CD4-positive, alpha-beta T cell treated with Interleukin-2 at 100 ng/mL for 4 hours (primary cell): ENCODE measurements at regions not wholly inside any gene's neighbourhood (a gene's known extent, or its start where the extent isn't known, plus 50 kb on each side); places are given as distances from the start of the nearest gene placed in this dataset.

Experiments
- DNase-seq: peaks from one replicate; pipeline ENCODE4 v3.0.0-alpha.2; 2020; ENCODE audit warnings: low spot score

DNA sequence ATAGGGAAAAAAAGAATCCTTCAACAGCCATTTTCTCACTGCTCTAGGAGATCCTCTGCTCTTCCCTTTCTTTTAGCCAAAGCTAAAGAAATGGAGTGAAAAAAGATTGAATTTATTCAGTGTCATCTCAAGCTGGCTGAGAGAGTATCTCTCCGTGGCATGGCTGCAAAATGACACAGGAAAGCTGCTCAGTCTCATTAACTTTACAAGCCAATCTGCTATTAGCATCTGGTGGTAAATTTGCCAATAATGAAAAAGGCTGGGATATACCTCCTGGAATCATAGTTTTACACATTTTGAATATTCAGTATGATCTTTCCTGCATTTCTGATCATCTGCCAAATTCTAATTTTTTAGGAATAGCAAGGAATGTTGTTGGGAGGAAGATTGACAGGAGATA is 176.8 kb upstream of the CHRM3 start:
- no peak for DNase-seq

DNA sequence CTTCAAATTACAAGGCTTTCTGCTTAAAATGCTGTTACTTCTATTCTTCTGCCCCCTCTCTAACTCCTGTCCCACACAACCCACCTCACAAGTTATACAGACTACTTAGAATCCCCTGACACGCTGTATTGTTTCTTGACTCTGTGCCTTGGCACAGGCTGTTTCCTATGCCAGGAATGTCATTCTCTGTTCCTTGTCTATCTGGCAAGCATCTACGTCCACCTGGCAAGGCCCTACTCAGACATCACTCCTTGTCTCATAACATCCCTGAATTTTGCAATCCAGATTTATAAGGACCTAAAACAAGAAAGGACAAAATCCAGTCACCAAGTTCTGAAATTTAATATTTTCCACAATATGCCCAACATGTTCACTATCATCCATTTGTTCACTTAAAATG is 182.0 kb upstream of the CHRM3 start:
- DNase-seq, result no peak

DNA sequence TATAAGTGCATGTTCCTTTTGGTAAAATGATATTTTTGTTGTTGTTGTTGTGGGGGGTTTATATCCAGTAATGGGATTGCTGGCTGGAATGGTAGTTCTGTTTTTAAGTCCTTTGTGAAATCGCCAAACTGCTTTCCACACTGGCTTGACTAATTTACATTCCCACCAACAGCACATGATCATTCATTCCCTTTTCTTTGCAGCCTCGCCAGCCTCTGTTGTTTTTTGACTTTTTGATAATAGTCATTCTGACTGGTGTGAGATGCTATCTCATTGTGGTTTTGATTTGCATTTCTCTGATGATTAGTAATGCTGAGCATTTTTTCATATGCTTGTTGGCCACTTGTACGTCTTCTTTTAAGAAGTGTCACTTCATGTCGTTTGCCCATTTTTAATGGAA is 188.5 kb upstream of the CHRM3 start:
- DNase-seq, result no peak

DNA sequence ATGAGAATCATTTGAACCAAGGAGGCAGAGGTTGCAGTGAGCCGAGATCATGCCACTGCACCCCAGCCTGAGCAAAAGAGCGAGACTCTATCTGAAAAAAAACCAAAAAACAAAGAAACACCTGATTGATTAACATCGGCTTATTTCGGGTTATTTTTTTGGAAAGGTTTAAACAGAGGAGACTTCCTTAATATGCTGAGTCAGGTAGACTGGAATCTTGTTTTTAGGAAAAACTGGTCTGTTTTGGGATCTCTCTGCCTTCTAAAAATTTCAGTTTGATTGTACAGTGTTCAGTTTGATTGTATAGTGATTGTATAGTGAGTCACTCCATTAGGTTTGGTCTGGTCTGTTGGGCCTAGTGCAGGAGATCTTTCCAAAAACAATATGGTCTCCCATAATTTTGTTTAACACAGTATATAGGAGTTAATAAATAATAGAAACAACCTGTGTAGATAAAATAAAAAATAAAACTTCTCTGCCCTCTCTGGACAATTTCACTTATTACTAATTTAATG is 196.3 kb upstream of the CHRM3 start:
- DNase-seq, result no peak

DNA sequence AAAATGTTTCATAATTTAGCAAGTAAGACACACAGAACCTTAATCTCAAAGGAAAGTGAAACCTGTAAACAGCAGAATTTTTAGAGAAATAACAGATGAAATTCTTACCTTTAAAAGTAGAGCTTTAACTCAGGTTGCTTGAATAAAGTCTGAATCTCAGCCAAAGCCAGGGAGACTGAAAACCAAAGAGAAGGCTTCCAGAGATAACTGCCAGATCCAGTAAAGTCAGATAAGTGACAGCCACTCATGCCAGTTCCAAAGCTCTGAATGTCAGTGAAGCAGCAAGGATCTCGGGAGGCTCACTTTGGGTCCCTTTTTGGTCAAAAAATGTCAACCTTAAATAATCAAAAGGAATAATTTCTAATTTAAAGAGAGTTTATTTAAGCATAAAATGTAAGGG is 199.9 kb upstream of the CHRM3 start:
- no peak for DNase-seq

DNA sequence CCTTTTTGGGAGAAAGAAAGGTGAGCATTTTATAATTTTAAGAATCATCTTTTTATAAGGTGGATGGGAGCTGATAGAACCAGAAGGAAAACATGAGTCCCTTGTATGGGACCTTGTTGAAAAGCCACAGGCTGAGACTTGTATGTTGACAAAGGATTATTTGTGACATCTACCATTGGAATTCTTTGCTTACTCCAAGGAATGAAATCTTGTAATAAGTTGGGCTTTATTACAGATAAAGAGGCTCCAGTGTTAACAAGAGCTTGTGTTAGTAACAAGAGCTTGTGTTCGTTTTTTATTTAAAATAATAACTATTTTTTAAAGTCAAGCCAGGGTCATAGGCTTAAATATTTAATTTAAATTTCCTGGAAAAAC is 201.1 kb upstream of the CHRM3 start:
- DNase-seq, result no peak

DNA sequence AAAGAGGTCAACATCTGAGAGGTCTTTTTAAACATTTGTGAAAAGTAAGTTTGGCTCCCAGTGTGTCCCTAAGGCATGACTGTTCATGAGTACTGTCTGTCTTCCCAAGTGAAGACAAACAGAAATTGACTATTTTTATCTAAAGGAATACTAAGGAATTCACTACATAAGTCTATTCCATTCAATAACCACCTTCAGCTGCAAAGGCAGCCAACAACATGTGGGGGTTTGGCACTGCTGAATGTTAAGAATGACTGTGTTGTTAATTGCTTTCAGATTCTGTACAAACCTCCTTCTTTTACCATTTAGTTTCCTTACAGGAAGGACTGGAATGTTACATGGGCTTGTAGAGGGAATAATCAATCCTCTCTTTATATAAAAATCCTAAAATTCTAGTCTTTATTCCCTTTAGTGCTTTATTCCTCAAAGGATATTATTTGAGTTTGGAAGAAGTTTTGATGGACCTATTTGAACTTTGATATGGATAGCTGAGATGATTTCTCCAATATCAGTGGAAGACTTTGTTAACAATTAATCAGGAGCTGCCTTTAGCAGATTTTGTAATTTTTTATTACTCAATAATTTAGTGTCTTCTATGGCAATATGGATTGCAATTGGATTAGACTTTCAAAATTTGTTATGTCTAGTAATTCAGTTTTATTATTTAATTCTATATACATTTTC is 201.7 kb upstream of the CHRM3 start:
- no peak for DNase-seq

DNA sequence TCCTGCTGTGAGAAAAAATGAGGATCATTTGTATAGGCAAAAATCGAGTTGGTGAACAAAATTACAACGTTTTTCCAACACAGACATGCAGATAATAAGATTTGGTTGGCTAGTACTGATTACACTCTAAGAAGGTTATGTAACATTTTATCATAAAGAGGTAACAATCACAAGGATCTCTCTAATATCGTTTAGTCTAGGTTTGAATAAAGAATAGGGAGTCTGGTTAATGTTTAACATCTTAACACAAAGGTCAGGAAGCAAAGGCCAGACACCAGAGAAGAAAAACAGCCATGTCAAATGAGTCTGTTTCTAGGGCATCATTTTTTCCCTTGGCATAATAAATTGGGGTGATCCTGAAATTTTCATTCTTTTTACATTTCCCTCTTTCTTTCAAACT is 207.4 kb upstream of the CHRM3 start:
- no peak for DNase-seq

DNA sequence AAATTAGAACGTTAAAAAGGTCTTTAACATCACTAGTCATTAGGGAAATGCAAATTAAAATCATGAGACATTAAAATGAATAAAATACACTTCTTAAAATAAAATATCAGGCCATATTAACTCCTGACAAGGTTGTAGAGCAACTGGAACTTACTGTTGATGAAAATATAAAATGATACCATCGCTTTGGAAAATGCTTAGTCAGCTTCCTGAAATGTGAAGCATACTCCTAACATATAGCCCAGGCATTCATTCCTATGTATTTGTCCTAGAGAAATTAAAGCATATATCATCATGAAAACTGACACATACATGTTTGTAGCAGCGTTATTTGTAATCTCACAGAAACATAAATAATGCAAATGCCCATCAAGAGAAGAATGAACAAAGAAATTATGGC is 211.5 kb upstream of the CHRM3 start:
- DNase-seq, result no peak

DNA sequence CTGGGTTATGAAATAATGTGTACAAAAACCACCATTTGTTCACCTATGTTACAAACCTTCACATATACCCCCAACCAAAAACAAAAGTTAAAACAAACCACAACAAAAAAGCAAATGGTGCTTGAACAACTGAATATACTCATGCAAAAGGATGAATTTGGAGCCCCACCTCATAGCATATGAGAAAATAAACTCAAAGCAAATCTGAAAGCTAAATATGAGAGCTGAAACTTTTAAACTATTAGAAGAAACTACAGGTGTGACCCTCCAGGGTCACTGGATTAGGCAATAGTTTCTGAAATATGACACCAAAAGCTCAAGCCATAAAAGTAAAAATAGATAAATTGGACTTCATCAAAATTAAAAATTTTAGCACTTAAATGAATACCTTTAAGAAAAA is 215.5 kb upstream of the CHRM3 start:
- no peak for DNase-seq

DNA sequence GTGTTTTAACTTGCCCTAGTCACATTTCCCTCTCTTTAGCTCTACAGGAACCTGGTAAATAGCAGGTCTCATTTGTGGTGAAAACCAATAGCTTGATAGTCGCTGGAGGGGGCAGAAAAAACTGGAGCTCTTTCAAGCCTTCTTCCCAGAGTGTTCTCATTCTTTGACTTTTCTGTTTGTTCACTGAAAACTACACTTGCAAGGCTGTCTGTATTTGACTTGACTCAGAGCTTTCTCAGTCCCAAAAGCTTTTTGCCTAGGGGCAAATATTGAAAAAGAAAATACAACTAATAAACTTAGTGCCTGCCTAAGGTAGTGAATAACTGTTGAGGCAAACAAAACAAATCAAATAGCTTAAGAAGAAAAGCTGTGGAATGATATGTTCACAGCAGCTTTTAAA is 217.1 kb upstream of the CHRM3 start:
- no peak for DNase-seq

DNA sequence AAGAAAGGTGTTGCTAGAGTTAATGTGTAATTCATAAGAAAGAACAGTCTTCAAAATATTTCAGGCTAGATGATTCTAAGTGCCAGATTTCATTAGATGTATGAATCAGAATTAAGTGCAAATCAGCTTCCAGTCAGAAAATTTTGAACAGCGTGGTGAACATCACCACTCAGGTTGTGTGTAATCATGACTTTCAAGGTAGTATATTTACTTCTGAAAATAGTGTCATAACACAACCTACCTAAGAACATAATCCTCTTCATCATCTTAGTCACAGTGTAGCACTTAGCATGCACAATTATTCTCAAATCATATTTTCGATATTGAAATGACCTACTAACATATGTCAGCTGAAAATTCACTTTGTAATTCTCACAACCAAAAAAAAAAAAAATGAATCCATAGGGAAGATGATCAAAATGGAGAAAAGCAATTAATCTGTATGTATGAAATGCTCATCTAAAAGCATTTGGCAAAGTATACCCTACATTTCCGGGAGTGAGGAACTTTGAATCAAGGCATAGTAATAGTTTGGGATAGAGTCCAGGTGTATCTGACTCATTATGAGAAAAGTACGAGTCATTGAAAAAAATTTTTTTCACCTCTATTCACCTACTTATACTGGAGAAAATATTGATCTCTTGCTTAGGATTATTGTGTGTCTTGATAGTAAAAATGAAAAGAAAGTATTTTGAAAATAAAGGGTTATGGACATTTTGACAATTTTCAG is 221.8 kb upstream of the CHRM3 start:
- no peak for DNase-seq

DNA sequence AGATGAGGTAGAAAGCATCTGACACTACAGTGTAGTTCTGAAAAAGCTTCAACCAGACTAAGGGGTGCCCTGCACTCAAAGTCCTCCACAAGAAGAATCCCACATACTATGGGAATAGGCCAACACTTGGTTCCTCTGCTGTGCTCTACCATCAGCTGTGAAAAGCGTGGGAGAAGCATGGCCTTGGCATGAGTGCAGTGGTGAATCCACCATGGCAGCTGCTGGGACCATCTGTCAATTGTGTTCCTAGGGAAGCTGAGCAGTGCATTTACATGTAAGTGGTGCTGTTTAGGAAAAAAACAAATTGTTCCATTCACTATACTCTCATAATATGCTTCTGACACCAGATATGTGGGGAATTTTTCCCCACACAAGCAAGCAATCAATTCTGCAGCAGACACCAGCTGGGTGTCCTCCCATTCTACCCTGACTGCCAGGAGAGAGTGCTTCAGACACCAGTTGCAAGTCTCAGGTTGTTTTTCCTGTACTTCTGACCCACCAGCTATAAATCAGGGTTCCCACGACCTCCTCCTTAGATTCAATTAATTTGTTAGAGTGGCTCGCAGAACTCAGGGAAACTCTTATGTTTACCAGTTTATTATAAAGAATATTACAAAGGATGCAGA is 230.8 kb upstream of the CHRM3 start:
- no peak for DNase-seq

DNA sequence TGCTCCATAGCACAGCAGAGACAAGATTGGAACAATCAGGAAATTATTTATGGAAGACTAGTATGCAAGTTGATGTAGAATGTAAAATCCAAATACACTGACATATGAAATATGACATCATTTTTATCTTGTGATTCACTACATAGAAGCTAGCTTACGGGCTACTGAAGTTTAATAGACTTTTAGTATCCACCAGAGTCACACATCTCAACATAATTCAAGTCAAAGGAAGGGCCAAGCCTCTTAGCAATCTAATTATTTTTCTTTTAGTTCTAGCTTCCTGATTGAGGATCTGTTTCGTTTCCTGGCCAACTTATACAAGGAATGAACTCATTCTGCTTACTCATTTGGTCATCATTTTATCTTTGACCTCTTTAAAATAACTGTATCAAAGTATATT is 234.4 kb upstream of the CHRM3 start:
- no peak for DNase-seq

DNA sequence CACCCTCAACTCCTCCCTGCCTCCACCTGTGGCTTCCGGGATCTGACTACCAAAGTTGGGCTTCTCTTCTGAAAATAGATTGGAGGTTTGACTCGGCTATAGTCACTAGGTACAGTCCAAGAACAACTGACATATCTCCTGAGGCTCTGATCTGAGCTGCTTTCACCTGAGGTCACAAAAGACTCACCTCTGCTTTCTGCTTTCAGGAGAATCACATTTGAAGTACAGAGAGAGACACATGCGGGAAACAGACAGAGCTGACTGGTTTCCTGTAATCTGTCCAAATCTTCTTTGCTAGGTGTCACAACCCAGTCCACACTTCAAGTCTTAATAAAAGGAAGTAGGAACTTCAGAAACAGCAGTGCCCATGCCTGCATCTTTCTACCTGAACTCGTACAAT is 245.4 kb upstream of the CHRM3 start:
- DNase-seq, result no peak

DNA sequence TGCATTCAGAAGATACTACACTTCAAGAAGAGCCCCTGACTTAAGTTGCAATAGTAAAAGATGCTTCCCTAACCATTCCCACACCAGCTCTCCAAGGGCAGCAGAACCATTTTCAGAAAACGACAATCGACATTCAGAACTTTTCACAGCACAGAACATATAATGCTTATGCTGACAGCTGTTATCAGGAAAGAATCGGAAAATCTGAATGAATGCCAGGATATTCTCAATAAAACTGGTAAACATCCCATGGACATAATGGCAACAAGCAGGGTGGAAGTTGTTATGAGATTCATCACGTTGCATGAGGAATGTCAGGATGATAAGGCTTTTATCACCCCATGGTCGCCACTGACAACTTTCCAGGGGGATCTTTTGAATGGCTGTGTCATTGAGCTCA is 246.6 kb upstream of the CHRM3 start:
- no peak for DNase-seq

DNA sequence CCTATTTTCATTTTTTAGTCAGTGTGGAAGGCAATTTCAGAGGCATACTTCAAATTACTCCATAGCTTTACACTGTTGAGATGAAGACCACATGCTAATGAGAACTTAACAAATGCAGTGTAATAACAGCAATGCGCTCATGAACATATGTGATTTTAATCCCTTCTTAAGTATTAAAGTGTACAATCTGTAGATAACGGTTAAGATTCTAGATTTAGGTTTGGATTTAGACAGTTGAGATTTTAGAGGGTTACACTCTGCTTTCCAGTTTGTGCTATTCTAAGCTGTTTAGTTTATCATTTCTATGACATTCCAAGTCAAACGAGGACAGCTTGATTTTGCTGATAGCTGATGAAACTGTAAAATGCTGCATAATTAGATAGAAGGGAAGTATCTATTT is 257.8 kb upstream of the CHRM3 start:
- no peak for DNase-seq

DNA sequence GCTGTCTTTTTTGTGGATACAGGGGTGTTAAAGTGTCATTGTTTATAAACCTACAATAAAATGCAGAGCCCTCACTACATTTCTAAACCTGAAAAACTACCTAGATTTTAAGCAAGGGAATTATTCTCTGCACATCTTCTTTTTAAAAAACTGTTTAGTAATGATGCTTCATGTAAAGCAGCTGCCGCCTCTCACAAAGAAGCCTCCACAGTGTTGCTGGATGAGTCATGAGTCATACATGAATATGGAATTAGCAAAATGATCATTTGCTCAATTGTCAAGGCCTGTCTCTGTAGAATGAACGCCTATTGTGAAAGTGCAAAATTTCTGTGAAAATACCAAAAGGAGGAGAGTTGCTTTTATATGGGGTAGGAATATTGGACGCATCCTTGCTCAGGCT is 259.5 kb upstream of the CHRM3 start:
- no peak for DNase-seq

DNA sequence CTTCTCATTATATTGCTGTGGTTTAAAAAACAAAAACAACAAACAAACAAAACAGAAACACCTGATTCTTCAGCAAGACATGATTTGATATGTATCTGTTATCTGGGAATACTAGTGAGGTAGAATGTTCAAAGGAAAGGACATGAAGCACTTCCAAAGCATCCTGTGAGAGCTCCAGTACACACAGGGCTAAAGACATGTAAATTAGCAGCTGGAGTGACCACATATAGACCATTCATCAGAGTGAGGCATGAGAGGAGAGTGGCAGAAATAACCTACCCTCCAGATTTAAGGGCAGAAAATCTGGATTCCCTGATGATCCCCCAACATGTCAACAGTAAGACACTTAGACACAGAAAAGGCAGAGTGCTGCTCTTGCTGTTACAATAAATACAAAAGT is 260.5 kb upstream of the CHRM3 start:
- no peak for DNase-seq

DNA sequence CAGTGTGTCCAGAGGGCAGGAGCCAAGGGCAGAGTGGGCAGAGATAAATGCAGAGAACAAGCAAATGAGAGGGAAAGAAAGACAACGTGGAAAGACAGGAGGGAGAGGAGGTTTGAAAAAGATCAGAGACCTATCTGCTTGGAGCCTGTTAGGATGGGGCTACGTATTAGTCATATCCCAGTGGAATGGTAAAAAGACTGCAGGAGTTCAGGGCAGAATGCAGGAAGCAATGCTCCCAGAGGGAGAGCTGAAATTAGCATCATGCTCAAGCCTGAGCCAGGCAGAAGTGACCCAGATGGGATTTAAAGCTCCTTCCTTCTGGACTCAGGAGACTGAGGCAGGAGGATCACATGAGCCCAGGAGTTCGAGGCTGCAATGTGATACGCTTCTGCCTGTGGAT is 261.3 kb upstream of the CHRM3 start:
- no peak for DNase-seq

DNA sequence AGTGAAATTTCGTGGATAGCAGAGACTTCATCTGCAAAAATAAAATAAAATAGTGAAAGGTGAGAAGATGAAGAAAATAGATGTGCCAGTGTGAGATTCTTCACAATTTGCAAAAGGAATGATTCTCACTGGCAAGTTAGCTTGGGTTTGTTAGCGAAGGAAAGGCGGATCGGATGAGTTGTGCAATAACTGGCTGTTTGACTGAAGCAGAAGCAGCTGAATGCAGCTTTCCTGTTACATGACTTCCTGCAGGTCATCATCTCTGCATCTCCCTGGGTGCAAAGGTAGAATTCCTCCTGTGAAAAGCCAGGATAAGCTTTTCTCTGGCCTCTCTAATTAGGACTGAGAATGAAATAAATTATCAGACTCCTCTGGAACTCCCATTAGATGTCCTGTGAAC is 263.1 kb upstream of the CHRM3 start:
- no peak for DNase-seq

DNA sequence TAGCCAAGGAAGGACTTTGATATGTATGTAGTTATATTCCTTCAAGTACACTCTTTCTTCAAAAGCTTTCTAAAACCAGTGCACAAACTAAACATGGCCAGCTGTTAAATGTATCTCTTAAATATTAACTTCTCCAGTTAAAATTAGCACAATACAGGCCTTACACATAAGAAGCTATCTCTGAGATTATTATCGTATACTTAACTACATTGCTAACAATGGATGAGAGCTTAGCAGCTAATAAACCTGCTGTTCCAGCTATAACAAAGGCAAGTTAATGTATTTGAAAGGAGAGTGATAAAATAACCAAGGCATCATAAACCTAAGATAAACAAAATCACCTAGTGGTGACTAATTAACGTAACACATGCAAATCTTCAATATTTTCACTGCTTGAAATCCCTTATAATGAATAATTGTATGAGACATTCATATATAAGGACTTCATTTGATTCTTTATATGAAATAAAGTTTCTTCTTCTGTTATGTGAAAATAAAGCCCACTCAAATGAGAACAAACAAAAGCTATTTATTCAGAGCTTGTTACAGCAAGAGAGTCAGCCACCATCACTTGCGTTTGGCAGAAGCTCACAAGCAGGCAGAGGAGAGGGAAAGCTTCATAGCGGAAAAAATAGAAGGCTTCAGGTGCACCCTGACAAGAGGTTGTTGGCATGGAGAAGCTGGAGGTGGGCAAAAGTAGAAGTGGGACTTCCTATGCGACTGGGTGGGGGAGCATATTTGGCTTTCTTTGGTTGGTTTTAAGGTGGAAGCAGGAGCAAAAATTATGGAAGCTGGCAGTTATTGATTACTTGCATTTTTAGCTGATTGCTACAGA is 274.1 kb upstream of the CHRM3 start:
- no peak for DNase-seq

DNA sequence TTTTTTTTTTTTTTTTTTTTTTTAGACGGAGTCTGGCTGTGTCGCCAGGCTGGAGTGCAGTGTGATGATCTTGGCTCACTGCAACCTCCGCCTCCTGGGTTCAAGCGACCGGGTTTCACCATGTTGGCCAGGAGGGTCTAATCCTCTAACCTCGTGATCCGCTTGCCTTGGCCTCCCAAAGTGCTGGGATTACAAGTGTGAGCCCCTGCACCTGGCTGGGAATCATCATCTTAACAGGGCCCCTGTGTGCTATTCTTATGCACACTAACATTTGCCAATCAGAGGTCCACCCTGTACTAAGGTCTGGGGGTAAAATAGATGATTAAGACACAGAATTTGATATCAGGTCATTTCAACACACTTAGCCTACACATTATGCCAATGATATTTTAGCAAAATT is 278.7 kb upstream of the CHRM3 start:
- no peak for DNase-seq
